Kidney (tissue), 13 donors: ENCODE measurements at regions not wholly inside any gene's neighbourhood (a gene's known extent, or its start where the extent isn't known, plus 50 kb on each side); places are given as distances from the start of the nearest gene placed in this dataset.

Experiments used
- DNase-seq, 5 donors: peaks; one replicate each; pipeline ENCODE4 v3.0.0-alpha.2; 2013 to 2020
- FAIRE-seq: peaks from 2 replicates; lab custom pipeline; 2012; peaks lifted over from hg19 to GRCh38; lab: Jason Lieb, UNC
- H3K27ac ChIP-seq, 2 donors: one replicate each; pipeline ENCODE4 v1.7.0; 2013; ENCODE audit warnings: low read depth in 2 of 2, low read length in 2 of 2, inconsistent platforms in 1 of 2
- H3K27me3 ChIP-seq: one replicate; pipeline ENCODE4 v1.7.1; 2013; ENCODE audit warnings: low read length, inconsistent platforms; ENCODE audit not compliant: control insufficient read depth, insufficient read depth
- H3K36me3 ChIP-seq, 3 donors: one replicate each; pipeline versions ENCODE4 v1.7.0 to v1.7.1; 2013; ENCODE audit warnings: low read length in 3 of 3, control low read depth in 1 of 3, inconsistent platforms in 1 of 3; ENCODE audit not compliant: insufficient read depth in 3 of 3, control insufficient read depth in 2 of 3
- H3K4me1 ChIP-seq, 3 donors: one replicate each; pipeline versions ENCODE4 v1.7.0 to v1.7.1; 2013; ENCODE audit warnings: low read length in 3 of 3, inconsistent platforms in 1 of 3, low read depth in 1 of 3; ENCODE audit not compliant: control insufficient read depth in 2 of 3, insufficient read depth in 2 of 3
- H3K4me3 ChIP-seq, 3 donors: one replicate each; pipeline versions ENCODE4 v1.7.0 to v1.8.1; 2013; ENCODE audit warnings: low read length in 3 of 3, control low read depth in 1 of 3, inconsistent platforms in 1 of 3
- H3K9ac ChIP-seq, 3 donors: one replicate each; pipeline versions ENCODE4 v1.7.0 to v1.7.1; 2013; ENCODE audit warnings: low read length in 3 of 3, control low read depth in 1 of 3, inconsistent platforms in 1 of 3
- H3K9me3 ChIP-seq, 3 donors: one replicate each; pipeline versions ENCODE4 v1.7.0 to v1.7.1; 2013; ENCODE audit warnings: low read length in 3 of 3, control low read depth in 1 of 3, inconsistent platforms in 1 of 3; ENCODE audit not compliant: control insufficient read depth in 2 of 3, insufficient read depth in 1 of 3
- intact Hi-C: fragments of 100-400 bp; cut with DNase I; formaldehyde crosslinking; loops from one replicate; pipeline ENCODE4 v1.11.1; 2022
- TF ChIP-seq, protein P1 (sequence below): IDR thresholded peaks from 3 replicates; pipeline ENCODE4 v1.5.1; 2012; ENCODE audit warnings: mild to moderate bottlenecking, moderate library complexity, borderline replicate concordance; ENCODE audit not compliant: insufficient read depth; ENCODE audit errors: extremely low read depth
- donor health status: control.
- donor health status: control.
- donor health status: control.
- donor health status: control.
- donor health status: control.
- donor health status: DM: yes; HTN: yes; CAD: no.
- donor health status: Normal renal cell carcinoma (clear cell type).

DNA sequence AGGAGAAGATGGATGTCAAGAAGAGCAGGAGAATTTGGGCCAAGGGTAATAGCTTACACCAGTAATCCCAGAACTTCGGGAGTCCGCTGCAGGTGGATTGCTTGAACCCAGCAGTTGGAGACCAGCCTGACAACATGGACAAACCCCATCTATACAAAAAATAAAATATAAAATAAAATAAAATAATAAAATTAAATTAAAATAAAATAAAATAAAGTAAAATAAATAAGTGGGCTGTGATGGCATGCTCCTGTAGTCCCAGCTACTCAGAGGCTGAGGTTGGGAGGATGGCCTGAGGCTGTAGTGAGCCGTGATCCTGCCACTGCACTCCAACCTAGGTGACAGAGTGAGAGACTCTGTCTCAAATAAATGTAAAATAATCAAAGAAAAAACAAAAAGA lies 1946.7 kb downstream of the MRPL39 start:
- no peaks in the 10 kb centered on the region for H3K27me3 ChIP-seq
- H3K4me3 ChIP-seq: no peak overlapping the region
- H3K4me1 ChIP-seq: no peaks in the 10 kb centered on the region
- H3K36me3 ChIP-seq: no peaks in the 10 kb centered on the region
- intact Hi-C loops: no loop called here
- TF ChIP-seq, protein P1, sequence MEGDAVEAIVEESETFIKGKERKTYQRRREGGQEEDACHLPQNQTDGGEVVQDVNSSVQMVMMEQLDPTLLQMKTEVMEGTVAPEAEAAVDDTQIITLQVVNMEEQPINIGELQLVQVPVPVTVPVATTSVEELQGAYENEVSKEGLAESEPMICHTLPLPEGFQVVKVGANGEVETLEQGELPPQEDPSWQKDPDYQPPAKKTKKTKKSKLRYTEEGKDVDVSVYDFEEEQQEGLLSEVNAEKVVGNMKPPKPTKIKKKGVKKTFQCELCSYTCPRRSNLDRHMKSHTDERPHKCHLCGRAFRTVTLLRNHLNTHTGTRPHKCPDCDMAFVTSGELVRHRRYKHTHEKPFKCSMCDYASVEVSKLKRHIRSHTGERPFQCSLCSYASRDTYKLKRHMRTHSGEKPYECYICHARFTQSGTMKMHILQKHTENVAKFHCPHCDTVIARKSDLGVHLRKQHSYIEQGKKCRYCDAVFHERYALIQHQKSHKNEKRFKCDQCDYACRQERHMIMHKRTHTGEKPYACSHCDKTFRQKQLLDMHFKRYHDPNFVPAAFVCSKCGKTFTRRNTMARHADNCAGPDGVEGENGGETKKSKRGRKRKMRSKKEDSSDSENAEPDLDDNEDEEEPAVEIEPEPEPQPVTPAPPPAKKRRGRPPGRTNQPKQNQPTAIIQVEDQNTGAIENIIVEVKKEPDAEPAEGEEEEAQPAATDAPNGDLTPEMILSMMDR: no peak
- no peak for FAIRE-seq
- no peak overlapping the region for H3K9ac ChIP-seq
- H3K9me3 ChIP-seq: no peaks in the 10 kb centered on the region
- DNase-seq: no peak
- no peak overlapping the region for H3K27ac ChIP-seq

GRCh38 chr21:23644768-23645167 lies 1962.5 kb downstream of the MRPL39 start:
- Histone ChIP-seq H3K9ac (no peak overlapping the region), H3K27ac (no peak overlapping the region), H3K4me1 (no peaks in the 10 kb centered on the region), H3K36me3 (no peaks in the 10 kb centered on the region), H3K9me3 (no peaks in the 10 kb centered on the region), H3K4me3 (no peak overlapping the region), H3K27me3 (no peaks in the 10 kb centered on the region)
- DNase-seq: no peak
- no peak for FAIRE-seq
- intact Hi-C loops: no loop called here
- TF ChIP-seq, protein P1: no peak

DNA sequence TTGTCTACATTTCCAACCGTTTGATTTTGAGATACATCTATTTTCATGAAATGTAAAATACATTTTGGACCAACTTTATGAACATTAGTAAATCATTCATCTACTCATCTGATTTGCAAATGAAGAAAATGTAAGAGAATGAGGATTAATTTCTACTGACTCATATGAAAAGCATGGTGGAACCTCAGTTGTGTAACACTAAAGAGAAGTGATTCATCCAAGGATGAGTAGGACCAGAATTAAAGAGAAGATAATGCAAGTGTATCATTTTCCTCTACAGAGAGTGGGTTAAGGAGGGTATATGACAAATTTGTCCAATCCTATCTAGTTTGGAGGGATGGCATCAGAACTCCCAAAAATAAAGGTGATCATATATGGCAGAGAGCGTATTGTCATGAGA lies 1967.6 kb downstream of the MRPL39 start:
- no peaks in the 10 kb centered on the region for H3K36me3 ChIP-seq
- no peak for DNase-seq
- TF ChIP-seq, protein P1: no peak
- no peaks in the 10 kb centered on the region for H3K9me3 ChIP-seq
- intact Hi-C loops: no loop called here
- FAIRE-seq: no peak
- H3K4me3 ChIP-seq: no peak overlapping the region
- no peaks in the 10 kb centered on the region for H3K27me3 ChIP-seq
- H3K4me1 ChIP-seq: no peaks in the 10 kb centered on the region
- H3K27ac ChIP-seq: no peak overlapping the region
- H3K9ac ChIP-seq: no peak overlapping the region

GRCh38 chr21:23638131-23638695 lies 1969.1 kb downstream of the MRPL39 start:
- no peak for FAIRE-seq
- no peak for DNase-seq
- no peak overlapping the region for H3K9ac ChIP-seq
- no peaks in the 10 kb centered on the region for H3K36me3 ChIP-seq
- H3K4me3 ChIP-seq: no peak overlapping the region
- intact Hi-C loops: no loop called here
- TF ChIP-seq, protein P1: no peak
- H3K27me3 ChIP-seq: no peaks in the 10 kb centered on the region
- H3K27ac ChIP-seq: no peak overlapping the region
- no peaks in the 10 kb centered on the region for H3K9me3 ChIP-seq
- H3K4me1 ChIP-seq: no peaks in the 10 kb centered on the region
